Mesenchymal stem cell (in vitro differentiated cells and primary cell): ENCODE measurements at regions not wholly inside any gene's neighbourhood (a gene's known extent, or its start where the extent isn't known, plus 50 kb on each side); places are given as distances from the start of the nearest gene placed in this dataset.

Experiments used
- DNase-seq: peaks from one replicate; pipeline ENCODE4 v3.0.0-alpha.2; 2013
- H2AFZ ChIP-seq: one replicate; pipeline ENCODE4 v1.6.1; 2013; ENCODE audit warnings: low read depth, mild to moderate bottlenecking, control low read depth, inconsistent platforms, low read length, moderate library complexity
- H2AK5ac ChIP-seq: 2 replicates; pipeline ENCODE4 v1.6.1; 2013; ENCODE audit warnings: low read length, moderate library complexity, mild to moderate bottlenecking, inconsistent platforms; ENCODE audit not compliant: severe bottlenecking
- H2BK120ac ChIP-seq: one replicate; pipeline ENCODE4 v1.6.1; 2013; ENCODE audit warnings: low read depth, mild to moderate bottlenecking, inconsistent platforms, low read length, moderate library complexity
- H2BK12ac ChIP-seq, 2 experiments: one replicate each; pipeline ENCODE4 v1.6.1; 2013; ENCODE audit warnings: inconsistent platforms in 2 of 2, low read length in 2 of 2, mild to moderate bottlenecking in 2 of 2, moderate library complexity in 2 of 2, control low read depth in 1 of 2
- H2BK15ac ChIP-seq: one replicate; pipeline ENCODE4 v1.6.1; 2013; ENCODE audit warnings: mild to moderate bottlenecking, low read depth, inconsistent platforms; ENCODE audit not compliant: poor library complexity, severe bottlenecking
- H2BK5ac ChIP-seq: 2 replicates; pipeline ENCODE4 v1.6.1; 2013; ENCODE audit warnings: low read depth, mild to moderate bottlenecking, low read length, control low read depth, inconsistent platforms; ENCODE audit not compliant: poor library complexity, severe bottlenecking
- H3K14ac ChIP-seq, 2 experiments: one replicate each; pipeline ENCODE4 v1.6.1; 2013; ENCODE audit warnings: inconsistent platforms in 2 of 2, low read length in 2 of 2, control low read depth in 1 of 2, mild to moderate bottlenecking in 1 of 2, moderate library complexity in 1 of 2
- H3K18ac ChIP-seq, 2 experiments: one replicate each; pipeline ENCODE4 v1.6.1; 2013; ENCODE audit warnings: inconsistent platforms in 2 of 2, low read length in 2 of 2, control low read depth in 1 of 2, low read depth in 1 of 2, mild to moderate bottlenecking in 1 of 2
- H3K23ac ChIP-seq, 2 experiments: one replicate each; pipeline ENCODE4 v1.6.1; 2013; ENCODE audit warnings: inconsistent platforms in 2 of 2, low read length in 2 of 2, mild to moderate bottlenecking in 2 of 2, moderate library complexity in 2 of 2, control low read depth in 1 of 2
- H3K27ac ChIP-seq: 2 replicates; pipeline ENCODE4 v1.5.1; 2013; ENCODE audit warnings: mild to moderate bottlenecking, moderate library complexity, low read length, control low read depth, inconsistent platforms; ENCODE audit not compliant: poor library complexity, severe bottlenecking
- H3K27me3 ChIP-seq, 2 experiments: 2 replicates each; pipeline versions ENCODE4 v1.6.1 to v1.7.0; 2013; ENCODE audit warnings: low read length in 2 of 2, mild to moderate bottlenecking in 2 of 2, moderate library complexity in 2 of 2, control low read depth in 1 of 2, inconsistent platforms in 1 of 2; ENCODE audit not compliant: control insufficient read depth in 1 of 2, insufficient read depth in 1 of 2
- H3K36me3 ChIP-seq, 2 experiments: 2 replicates each; pipeline versions ENCODE4 v1.6.1 to v1.7.0; 2013; ENCODE audit warnings: low read length in 2 of 2, control low read depth in 1 of 2, inconsistent platforms in 1 of 2, low read depth in 1 of 2, mild to moderate bottlenecking in 1 of 2; ENCODE audit not compliant: insufficient read depth in 2 of 2, control insufficient read depth in 1 of 2
- H3K4ac ChIP-seq, 2 experiments: one replicate each; pipeline ENCODE4 v1.6.1; 2013; ENCODE audit warnings: inconsistent platforms in 2 of 2, low read length in 2 of 2, mild to moderate bottlenecking in 2 of 2, moderate library complexity in 2 of 2, control low read depth in 1 of 2, low read depth in 1 of 2
- H3K4me1 ChIP-seq: 2 replicates; pipeline ENCODE4 v1.6.1; 2013; ENCODE audit warnings: low read depth, low read length, control low read depth; ENCODE audit not compliant: control insufficient read depth, insufficient read depth
- H3K4me2 ChIP-seq: 2 replicates; pipeline ENCODE4 v1.6.1; 2013; ENCODE audit warnings: low read length, mild to moderate bottlenecking, inconsistent platforms; ENCODE audit not compliant: poor library complexity, severe bottlenecking
- H3K4me3 ChIP-seq, 2 experiments: 2 replicates each; pipeline versions ENCODE4 v1.5.1 to v1.7.0; 2013; ENCODE audit warnings: low read length in 2 of 2, mild to moderate bottlenecking in 2 of 2, control low read depth in 1 of 2, low read depth in 1 of 2; ENCODE audit not compliant: insufficient read depth in 1 of 2
- H3K79me1 ChIP-seq: replicated peaks from 2 replicates; pipeline ENCODE4 v1.6.1; 2013; ENCODE audit warnings: mild to moderate bottlenecking, control low read depth, low read length, inconsistent platforms; ENCODE audit not compliant: poor library complexity, severe bottlenecking
- H3K9ac ChIP-seq: 2 replicates; pipeline ENCODE4 v1.7.0; 2013; ENCODE audit warnings: mild to moderate bottlenecking, low read length, moderate library complexity
- H3K9me3 ChIP-seq: 2 replicates; pipeline ENCODE4 v1.7.0; 2013; ENCODE audit warnings: mild to moderate bottlenecking, low read length; ENCODE audit not compliant: control insufficient read depth
- H4K8ac ChIP-seq: one replicate; pipeline ENCODE4 v1.6.1; 2013; ENCODE audit warnings: inconsistent platforms, mild to moderate bottlenecking, low read length, moderate library complexity
- H4K91ac ChIP-seq: one replicate; pipeline ENCODE4 v1.6.1; 2013; ENCODE audit warnings: mild to moderate bottlenecking, low read length, inconsistent platforms
- WGBS: methylation state at CpG from one replicate; pipeline ENCODE4 v1.1.7; 2013; ENCODE audit warnings: mixed read lengths; 5-methylcytosine and 5-hydroxymethylcytosine counted together

DNA sequence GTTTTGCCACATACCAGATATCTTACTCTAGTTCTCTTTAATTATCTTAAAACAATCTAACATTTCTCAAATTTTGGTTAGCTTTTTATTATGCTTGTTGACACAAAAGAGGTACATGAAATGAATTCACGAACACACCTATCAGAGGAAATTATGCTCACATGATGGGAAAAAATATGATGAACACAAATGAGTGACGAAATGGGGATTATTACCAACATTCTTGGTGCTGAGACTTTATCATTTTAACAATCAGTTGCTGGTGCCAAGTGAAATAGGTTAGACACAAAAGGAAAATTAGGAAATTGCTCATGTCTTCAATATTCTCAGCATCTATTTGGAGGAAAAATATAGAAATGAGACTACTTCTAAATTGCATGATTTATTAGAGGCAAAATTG, 944.7 kb upstream of the NRXN1 start:
- no peak for DNase-seq
- H3K9ac ChIP-seq: no peak overlapping the region
- H3K79me1 ChIP-seq: no peaks in the 10 kb centered on the region
- H2AFZ ChIP-seq: no peak overlapping the region
- H4K91ac ChIP-seq: no peak overlapping the region
- no peak overlapping the region for H3K4me2 ChIP-seq
- H2BK12ac ChIP-seq: no peak overlapping the region
- H2AK5ac ChIP-seq: no peak overlapping the region
- no peak overlapping the region for H3K23ac ChIP-seq
- no peak overlapping the region for H2BK5ac ChIP-seq
- H3K4ac ChIP-seq: no peak overlapping the region
- 78% methylated on average over 2 of the region's 2 CpGs for WGBS
- H3K4me3 ChIP-seq: no peak overlapping the region
- no peaks in the 10 kb centered on the region for H3K27me3 ChIP-seq
- no peak overlapping the region for H3K18ac ChIP-seq
- no peak overlapping the region for H4K8ac ChIP-seq
- no peak overlapping the region for H2BK15ac ChIP-seq
- H3K9me3 ChIP-seq: peaks cover 4% of the 10 kb centered on the region
- no peak overlapping the region for H3K14ac ChIP-seq
- H3K36me3 ChIP-seq: no peaks in the 10 kb centered on the region
- H3K27ac ChIP-seq: no peak overlapping the region
- H3K4me1 ChIP-seq: no peaks in the 10 kb centered on the region
- H2BK120ac ChIP-seq: no peak overlapping the region

DNA sequence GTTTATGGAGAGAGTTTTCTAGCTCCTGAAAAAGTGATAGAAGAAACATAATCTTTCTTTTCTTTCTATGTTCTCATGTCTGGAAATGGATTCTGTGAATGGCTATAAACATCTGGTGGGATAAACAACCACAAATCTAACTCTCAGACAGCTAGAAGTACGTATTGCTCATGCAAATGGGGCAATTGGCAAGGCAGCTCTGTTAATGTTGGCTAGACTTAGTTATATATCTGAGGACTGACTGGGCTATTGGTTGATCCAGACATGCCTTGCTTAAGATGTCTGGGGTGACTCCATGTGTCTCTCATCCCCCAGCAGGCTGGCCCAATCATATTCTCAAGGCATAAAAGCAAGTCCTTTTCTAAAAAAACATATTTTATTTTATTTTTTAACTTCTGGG, 939.2 kb upstream of the NRXN1 start:
- Histone ChIP-seq H2BK120ac (no peak overlapping the region), H2BK5ac (no peak overlapping the region), H2BK12ac (no peak overlapping the region), H3K36me3 (no peaks in the 10 kb centered on the region), H3K4me3 (no peak overlapping the region), H3K27ac (no peak overlapping the region), H4K91ac (no peak overlapping the region), H3K27me3 (no peaks in the 10 kb centered on the region), H2AK5ac (no peak overlapping the region), H3K18ac (no peak overlapping the region), H2BK15ac (no peak overlapping the region), H3K79me1 (no peaks in the 10 kb centered on the region), H4K8ac (no peak overlapping the region), H3K9ac (no peak overlapping the region), H3K23ac (no peak overlapping the region), H3K4me2 (no peak overlapping the region), H3K4me1 (no peaks in the 10 kb centered on the region), H3K4ac (no peak overlapping the region), H3K14ac (no peak overlapping the region), H2AFZ (no peak overlapping the region), H3K9me3 (peaks cover 11% of the 10 kb centered on the region)
- DNase-seq: peak; percentile 65
- no CpG with 5 or more reads among the region's 1 CpG for WGBS

DNA sequence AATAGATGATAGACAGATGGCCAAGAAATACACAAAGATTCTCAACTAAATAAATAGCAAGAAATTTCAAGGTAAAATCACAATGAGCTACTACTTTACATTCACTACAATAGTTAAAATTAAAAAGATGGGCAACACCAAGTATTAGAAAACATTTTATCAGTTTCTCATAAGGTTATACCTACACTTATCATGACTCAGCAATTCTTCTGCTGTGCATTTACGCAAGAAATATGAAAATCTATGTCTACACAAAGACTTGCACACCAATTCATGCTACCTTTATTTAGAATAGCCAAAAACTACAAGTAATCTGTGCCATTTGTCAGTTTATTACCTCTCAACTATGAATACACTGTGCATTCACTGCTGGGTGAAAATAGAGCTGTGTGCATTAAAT, 937.4 kb upstream of the NRXN1 start:
- DNase-seq: no peak
- no peak overlapping the region for H4K91ac ChIP-seq
- H3K4me3 ChIP-seq: no peak overlapping the region
- H2AK5ac ChIP-seq: no peak overlapping the region
- H2BK15ac ChIP-seq: no peak overlapping the region
- 86% methylated on average over 1 of the region's 1 CpG for WGBS
- no peaks in the 10 kb centered on the region for H3K79me1 ChIP-seq
- no peak overlapping the region for H2BK120ac ChIP-seq
- no peak overlapping the region for H3K23ac ChIP-seq
- no peak overlapping the region for H2BK5ac ChIP-seq
- no peaks in the 10 kb centered on the region for H3K27me3 ChIP-seq
- no peak overlapping the region for H2BK12ac ChIP-seq
- H3K18ac ChIP-seq: no peak overlapping the region
- no peaks in the 10 kb centered on the region for H3K36me3 ChIP-seq
- no peak overlapping the region for H3K4me2 ChIP-seq
- H3K9ac ChIP-seq: no peak overlapping the region
- H2AFZ ChIP-seq: no peak overlapping the region
- H3K14ac ChIP-seq: no peak overlapping the region
- peaks cover 11% of the 10 kb centered on the region for H3K9me3 ChIP-seq
- no peak overlapping the region for H3K4ac ChIP-seq
- H3K27ac ChIP-seq: no peak overlapping the region
- H3K4me1 ChIP-seq: no peaks in the 10 kb centered on the region
- H4K8ac ChIP-seq: no peak overlapping the region

DNA sequence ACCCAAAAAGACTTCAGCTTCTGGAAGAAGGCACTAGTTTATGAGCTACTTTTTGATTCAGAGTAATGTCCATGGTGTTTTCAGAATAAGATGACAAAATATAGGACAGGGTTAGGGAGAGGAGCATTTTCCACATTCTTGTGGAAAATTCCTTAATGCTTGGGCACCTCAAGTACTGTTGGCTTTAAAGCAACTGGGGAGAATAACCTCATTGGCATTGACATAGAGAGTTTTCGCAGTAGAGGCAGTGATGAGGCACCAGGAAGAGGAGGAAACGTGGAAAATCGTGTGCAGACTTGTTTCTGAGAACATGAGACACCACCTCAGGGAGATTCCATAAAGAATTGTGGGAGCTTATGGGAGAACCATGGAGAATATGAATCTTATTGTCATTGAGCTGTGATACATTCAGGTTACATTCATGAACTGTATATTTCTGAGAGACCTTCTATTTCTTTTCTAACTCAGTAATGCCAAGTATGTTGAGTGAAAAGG, 929.0 kb upstream of the NRXN1 start:
- H2BK12ac ChIP-seq: no peak overlapping the region
- H3K4me2 ChIP-seq: no peak overlapping the region
- WGBS: 86% methylated on average over 3 of the region's 3 CpGs
- H3K27ac ChIP-seq: peak overlapping the region; percentile 88
- no peaks in the 10 kb centered on the region for H3K79me1 ChIP-seq
- no peak overlapping the region for H3K4ac ChIP-seq
- H3K18ac ChIP-seq: no peak overlapping the region
- H2AK5ac ChIP-seq: no peak overlapping the region
- no peak overlapping the region for H3K9ac ChIP-seq
- DNase-seq: no peak
- no peak overlapping the region for H4K8ac ChIP-seq
- no peak overlapping the region for H2BK15ac ChIP-seq
- no peak overlapping the region for H2AFZ ChIP-seq
- no peak overlapping the region for H3K4me3 ChIP-seq
- H3K4me1 ChIP-seq: no peaks in the 10 kb centered on the region
- no peaks in the 10 kb centered on the region for H3K9me3 ChIP-seq
- H3K23ac ChIP-seq: no peak overlapping the region
- H2BK5ac ChIP-seq: no peak overlapping the region
- H3K14ac ChIP-seq: no peak overlapping the region
- H3K36me3 ChIP-seq: no peaks in the 10 kb centered on the region
- H4K91ac ChIP-seq: no peak overlapping the region
- no peak overlapping the region for H2BK120ac ChIP-seq
- no peaks in the 10 kb centered on the region for H3K27me3 ChIP-seq
